Caki2 (cell line): ENCODE measurements at regions not wholly inside any gene's neighbourhood (a gene's known extent, or its start where the extent isn't known, plus 50 kb on each side); places are given as distances from the start of the nearest gene placed in this dataset.
"Not testable (repeated sequence)": the region's sequence is repeated elsewhere in the genome, so short reads cannot be mapped to it uniquely, and the experiment has no call there.

ENCODE experiments used
- DNase-seq: peaks from one replicate; pipeline ENCODE4 v3.0.0-alpha.2; 2015; ENCODE audit warnings: low read depth
- in situ Hi-C: cut with HindIII; loops from 2 replicates; pipeline ENCODE4 v1.10.0; 2016; ENCODE audit warnings: low sequenced_read_pairs, low pct_unique_long_range_greater_than_20kb, mixed read lengths

DNA sequence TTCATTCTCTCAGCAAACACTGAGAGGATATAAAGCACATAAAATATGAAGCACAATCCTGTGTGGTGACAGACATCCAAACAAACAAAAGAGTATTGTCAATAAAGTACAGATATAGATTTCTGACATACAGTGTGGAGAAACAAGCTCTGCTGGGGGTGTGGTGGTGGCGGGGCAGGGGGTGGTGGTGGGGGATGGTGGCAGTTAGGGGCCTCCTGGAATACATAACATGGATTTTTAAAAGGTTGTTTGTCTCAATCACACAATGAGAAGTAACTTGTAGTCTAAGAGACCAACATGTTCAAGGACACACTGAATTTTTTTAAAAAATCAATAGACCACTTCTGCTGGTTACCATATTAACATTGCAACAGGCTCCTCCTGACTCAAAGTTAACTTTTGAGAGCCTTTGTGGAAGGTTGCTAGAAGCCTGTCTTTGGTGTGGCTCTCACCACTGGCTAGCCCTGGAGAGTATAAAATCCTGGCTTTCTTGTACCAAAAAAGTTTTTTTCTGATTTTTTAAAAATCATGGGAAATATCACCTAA lies 1197.4 kb downstream of the SUCLG1 start:
- DNase-seq: no peak
- in situ Hi-C loops: no loop called here

DNA sequence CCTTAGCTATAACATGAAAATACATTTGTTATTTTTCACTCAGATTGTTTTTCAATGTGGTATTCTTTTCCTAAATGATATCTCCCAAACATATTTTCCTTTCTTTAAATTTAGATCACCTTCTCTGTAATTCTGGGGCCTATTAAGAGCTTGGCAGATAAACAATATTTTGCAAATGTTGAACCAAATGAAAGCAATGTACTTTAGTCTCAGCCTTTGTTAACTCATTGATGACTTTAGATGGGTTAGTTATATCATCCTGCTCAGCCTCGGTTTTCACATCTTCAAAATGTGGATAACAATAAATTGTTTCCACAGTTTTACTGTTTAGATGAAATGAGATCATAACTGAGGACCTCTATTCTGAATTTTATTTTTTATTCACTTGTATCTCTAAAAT lies 1205.2 kb downstream of the SUCLG1 start:
- in situ Hi-C loops: no loop called here
- DNase-seq: no peak

DNA sequence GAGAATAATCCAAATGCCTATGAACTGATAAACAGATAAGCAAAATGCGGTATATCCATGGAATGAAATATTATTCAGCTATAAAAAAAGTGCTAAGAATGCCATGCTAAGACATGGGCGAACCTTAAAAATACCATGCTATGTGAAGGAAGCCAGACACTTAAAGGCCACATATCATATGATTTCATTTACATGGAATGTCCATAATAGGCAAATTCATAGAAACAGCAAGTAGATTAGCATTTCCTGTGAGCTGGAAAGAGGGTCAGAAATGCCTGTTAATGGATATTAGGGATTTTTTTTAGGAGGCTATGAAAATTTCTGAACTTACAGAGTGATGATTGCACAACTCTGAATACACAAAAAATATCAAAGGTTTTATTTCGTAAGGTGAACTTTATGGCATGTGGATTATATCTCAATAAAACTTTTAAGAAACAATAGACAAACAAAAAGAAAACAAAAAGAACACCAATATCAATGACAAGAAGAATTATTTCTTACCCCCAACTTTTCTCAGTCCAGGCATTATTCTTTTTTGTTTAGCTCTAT lies 1207.7 kb downstream of the SUCLG1 start:
- in situ Hi-C loops: no loop called here
- DNase-seq: no peak

DNA sequence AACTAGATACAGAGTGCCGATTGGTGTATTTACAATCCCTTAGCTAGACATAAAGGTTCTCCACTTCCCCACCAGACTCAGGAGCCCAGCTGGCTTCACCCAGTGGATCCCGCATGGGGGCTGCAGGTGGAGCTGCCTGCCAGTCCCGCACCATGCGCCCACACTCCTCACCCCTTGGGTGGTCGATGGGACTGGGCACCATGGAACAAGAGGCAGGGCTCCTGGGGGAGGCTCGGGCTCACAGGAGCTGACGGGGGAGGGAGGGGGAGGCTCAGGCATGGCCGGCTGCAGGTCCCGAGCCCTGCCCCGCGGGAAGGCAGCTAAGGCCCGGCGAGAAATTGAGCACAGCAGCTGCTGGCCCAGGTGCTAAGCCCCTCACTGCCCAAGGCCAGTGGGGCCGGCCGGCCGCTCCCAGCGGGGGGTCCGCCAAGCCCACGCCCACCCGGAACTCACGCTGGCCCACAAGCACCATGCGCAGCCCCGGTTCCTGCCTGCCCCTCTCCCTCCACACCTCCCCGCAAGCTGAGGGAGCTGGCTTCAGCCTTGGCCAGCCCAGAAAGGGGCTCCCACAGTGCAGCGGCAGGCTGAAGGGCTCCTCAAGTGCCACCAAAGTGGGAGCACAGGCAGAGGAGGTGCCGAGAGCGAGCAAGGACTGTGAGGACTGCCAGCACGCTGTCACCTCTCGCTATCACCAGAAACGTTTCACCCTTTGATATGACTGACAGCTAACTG lies 1213.1 kb downstream of the SUCLG1 start:
- DNase-seq, in situ Hi-C loops: not testable (repeated sequence)

DNA sequence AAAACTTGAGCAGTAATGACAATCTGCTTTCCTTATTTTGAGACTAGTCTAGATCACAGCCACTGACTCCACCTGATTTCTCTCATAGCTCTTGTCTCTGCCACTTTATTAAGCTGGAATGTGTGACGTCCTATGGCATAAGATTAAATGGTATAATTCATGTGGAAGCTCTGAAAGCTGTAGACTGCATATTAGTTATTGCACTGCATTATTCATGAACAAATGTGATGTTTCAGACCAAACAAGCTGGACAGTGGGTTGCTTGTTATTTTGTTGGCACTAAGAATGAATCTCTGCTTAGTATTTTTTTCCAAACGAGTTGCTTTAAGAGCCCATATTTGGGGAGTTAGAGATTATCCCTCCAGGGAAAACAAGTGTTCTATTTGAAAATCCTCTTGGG lies 1218.5 kb downstream of the SUCLG1 start:
- in situ Hi-C loops: no loop called here
- no peak for DNase-seq

DNA sequence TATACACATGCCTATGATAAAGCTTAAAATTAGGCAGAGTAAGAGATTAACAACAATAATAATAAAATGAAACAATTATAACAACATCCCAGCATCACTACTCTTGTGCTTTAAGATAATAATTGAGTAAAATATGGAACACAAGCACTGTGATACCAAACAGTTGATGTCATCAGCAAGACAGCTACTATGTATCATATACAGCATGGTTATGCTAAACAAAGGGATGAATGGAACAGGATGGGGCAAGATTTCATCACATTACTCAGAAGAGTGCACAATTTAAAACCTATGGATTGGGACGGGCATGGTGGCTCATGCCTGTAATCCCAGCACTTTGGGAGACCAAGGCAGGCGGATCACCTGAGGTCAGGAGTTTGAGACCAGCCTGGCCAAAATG lies 1221.0 kb downstream of the SUCLG1 start:
- in situ Hi-C loops: no loop called here

DNA sequence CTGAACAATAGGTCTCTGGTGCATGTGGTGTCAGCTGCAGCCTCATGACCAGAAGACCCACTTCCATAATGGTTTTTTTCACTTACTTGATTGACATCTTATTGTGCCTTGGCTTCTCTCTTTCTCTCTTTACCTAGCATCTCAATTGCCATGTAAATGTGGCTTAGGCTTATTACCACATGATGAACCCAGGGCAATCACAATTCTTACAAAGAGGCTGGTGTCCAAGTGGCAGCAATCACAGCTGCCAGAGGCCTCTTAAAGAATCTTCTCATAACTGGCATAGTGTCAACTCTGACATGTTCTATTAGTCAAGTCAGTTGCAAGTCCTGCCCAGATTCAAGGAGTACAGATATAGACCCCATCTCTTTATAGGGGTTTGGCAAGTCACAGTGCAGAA lies 1224.8 kb downstream of the SUCLG1 start:
- no peak for DNase-seq
- in situ Hi-C loops: no loop called here

More for the DNA sequence above, 1221.0 kb downstream of the SUCLG1 start:
- no peak for DNase-seq

DNA sequence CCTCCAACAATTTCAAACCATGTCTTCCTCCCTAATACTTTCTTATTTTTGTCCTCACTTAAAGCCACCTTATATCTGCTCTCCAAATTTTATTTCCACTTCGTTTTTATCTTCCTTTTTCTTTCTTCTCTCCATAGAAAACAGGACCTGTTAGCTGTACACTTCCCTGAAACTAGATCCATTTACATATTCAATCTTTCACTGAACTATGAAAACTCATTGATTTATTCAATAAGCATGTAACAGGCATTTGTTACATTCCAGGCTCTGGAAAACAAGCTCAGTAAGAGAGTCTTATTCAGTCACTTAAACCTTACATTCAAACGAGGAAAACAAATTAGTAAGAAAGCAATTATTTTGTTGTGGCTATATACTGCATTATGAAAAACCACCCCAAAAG lies 1225.3 kb downstream of the SUCLG1 start:
- DNase-seq: no peak
- in situ Hi-C loops: no loop called here

DNA sequence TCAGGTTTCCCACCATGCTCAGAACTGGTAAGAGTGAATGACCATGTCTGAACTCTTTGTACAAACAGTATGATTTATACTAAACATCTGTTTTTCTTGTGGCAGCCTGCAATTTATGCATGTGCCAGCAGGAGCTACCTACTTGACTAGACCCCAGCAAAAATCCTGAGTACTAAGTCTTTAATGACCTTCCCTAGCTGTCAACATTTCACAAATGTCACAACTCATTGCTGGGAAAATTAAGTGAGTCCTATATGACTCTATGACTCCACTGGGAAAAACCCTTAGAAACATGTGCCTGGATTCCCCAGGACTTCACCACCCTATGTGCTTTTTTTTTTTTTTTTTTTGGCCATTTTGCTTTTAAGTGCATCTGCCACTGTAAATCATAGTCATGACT lies 1225.8 kb downstream of the SUCLG1 start:
- no peak for DNase-seq
- in situ Hi-C loops: no loop called here

DNA sequence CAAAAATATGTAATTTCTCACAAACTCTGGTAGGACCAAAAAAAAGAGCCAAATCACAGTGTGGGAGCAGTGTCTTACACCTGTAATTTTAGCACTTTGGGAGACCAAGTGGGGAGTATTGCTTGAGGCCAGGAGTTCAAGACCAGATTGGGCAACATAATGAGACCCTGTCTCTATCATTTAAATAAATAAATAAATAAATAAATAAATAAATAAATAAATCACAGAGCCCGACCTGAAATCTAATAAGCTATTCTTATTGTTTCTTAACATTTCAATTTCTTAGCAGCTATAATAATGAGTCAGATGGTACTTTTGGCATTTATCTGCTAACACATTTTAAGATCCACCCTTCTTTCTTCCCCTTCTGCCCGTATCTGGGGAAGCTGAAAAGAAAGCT lies 1229.6 kb downstream of the SUCLG1 start:
- no peak for DNase-seq
- in situ Hi-C loops: no loop called here

DNA sequence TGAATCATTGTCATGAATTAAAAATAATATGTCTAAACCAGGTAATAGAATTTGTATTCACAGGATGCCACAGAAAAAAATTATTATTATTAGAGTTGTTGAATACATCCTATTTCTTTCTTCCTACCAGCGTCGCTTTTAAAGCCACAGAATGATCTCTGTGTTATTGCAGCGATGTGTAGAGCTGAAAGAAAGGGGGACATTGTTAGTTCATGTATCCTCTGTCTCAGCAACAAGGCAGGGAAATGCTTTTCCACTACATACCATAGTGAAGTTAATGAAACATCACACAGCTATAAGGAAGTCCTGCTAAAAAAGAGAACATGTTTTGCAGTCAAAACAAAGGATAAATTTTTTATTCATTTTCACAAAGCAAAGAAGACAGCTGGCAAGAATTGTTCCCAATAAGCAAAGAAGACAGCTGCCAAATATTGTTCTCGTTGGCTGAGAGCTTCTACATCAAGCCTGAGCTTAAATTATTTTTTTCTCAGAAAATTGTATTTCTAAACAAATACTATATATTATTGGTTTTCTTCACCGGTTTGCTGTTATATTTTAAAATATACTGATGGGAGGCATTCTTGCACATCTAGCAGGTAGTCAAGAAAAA lies 1234.4 kb downstream of the SUCLG1 start:
- DNase-seq: no peak
- in situ Hi-C loops: no loop called here

DNA sequence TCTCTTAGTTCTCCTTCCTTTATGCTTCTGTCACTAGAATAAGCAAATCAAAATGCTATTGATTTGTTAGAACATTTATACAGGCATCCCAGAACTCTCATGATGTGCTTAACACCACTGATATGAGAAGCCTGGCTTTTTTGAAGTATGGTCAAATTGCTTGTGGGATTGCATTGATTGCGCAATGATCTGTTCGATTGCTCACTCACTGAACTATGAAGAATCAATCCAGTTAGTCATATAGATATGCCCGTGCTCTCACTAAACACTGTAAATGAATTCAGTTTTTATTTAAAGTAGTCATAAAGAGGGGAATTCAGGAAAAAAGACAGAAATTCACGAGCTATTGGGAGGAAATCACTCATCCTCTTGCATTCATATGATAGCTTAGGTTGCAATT lies 1237.8 kb downstream of the SUCLG1 start:
- no peak for DNase-seq
- in situ Hi-C loops: no loop called here

DNA sequence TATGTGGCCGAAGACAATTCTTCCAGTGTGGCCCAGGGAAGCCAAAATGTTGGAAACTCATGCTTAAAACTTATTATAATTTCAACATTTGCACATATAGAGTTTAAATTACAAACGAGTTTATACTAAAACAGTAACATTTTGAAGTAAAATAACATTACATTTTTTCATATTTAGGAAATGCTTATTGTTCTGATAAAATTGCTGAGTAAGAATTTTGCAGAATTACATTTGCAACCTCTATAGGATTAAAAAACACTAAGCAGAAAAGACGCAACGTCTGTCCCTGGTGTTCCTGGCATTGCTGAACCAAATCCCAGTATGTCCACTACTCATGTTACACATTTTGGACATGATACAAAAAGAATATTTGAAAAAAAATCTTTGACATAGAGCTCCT lies 1241.2 kb downstream of the SUCLG1 start:
- no peak for DNase-seq
- in situ Hi-C loops: no loop called here

DNA sequence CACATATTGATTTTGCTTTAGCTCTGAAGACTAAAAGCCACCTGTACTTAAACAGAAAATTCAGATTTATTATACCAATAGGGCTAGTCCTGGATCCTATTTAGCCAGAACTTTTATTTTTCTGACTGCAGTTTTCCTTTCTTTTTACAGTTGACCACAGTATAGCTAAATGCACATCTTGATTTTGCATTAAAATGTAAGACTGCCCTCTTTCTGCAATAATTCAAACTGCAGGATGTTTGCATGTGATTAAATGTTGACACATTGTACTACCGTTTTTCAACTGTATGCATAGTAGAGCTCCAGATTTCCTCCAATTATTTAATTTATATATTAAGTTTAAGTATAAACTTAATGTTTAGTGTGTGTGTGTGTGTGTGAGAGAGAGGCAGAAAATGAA lies 1262.9 kb downstream of the SUCLG1 start:
- in situ Hi-C loops: no loop called here
- DNase-seq: peak; percentile 21

DNA sequence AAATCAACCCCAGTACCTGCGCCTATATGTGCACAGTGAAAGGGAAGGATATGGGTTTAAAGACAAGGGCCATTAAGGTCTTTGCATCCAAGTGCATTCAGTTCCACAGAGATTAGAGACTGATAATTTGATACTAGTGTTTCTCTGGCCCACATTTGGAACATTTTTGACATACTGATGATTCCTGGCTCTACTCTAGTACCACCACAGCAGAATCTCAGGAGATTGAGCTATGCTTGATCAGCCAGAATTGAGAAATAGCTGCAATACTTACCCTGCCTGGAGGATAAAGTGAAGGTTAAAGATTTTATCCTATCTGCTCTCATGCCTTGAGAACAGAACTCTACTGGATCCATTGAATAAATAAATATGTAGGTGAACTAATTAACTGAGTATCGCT lies 1267.8 kb downstream of the SUCLG1 start:
- in situ Hi-C loops: no loop called here
- DNase-seq: no peak

DNA sequence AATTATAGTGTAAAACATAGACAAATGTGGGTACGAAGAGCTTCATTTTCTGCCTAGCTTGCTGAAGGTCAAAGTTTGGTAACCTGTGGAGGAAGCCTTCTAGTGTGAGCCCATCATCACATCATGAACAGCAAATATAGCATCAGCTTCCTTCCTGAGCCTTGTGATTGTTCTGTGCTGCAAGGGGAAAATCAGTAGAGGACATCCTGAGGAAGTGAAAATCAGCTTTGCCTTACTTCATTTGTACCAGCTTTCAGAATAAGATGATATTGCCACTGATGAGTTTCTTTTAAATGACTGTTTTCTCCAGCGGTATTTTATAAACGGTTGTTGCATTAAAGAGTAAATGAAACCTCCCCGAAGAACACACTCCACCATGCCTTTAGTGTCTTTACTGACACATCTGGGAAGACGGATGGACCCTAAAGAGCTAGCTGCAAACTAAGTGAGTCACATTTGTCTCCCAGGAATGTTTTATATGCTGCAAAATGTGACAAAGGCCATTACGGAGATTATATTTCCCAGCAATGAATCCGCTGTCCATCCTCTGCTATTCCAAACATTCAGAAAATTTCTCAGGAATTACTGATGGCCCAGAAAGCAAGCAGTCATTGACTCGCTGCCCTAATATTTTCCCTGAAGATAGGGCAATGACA lies 1272.8 kb downstream of the SUCLG1 start:
- in situ Hi-C loops: no loop called here
- DNase-seq: no peak

DNA sequence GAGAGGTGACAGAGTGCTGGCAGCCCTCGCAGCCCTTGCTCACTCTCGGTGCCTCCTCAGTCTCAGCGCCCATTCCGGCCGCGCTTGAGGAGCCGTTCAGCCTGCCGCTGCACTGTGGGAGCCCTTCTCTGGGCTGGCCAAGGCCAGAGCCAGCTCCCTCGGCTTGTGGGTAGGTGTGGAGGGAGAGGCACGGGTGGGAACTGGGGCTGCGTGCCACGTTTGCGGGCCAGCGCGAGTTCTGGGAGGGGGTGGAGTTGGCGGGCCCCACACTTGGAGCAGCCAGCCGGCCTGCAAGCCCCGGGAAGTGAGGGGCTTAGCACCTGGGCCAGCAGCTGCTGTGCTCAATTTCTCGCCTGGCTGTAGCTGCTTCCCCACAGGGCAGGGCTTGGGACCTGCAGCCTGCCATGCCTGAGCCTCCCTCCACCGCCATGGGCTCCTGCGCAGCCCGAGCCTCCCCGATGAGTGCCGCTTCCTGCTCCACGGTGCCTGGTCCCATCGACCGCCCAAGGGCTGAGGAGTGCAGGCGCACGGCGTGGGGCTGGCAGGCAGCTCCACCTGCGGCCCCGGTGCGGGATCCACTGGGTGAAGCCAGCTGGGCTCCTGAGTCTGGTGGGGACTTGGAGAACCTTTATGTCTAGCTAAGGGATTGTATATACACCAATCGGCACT lies 1278.1 kb downstream of the SUCLG1 start:
- in situ Hi-C loops, DNase-seq: not testable (repeated sequence)

DNA sequence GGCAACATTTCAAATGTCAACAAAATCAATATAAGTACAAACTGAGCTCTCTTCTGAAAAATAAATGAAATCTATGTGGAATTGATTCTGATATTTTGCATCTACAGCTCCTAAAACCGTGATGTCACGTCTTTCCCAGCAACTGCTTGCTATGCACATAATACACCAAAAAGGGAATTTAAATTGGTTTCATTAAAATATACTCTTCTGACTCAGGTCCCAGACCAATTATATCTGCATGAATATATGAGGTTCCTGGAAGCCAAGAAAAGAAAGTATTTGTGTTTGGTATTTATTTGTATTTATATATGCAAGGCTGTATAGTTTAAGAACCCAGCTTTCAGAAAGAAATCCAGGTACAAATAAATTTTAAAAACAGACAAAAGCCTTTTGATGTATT lies 1282.5 kb downstream of the SUCLG1 start:
- in situ Hi-C loops: no loop called here
- DNase-seq: no peak

DNA sequence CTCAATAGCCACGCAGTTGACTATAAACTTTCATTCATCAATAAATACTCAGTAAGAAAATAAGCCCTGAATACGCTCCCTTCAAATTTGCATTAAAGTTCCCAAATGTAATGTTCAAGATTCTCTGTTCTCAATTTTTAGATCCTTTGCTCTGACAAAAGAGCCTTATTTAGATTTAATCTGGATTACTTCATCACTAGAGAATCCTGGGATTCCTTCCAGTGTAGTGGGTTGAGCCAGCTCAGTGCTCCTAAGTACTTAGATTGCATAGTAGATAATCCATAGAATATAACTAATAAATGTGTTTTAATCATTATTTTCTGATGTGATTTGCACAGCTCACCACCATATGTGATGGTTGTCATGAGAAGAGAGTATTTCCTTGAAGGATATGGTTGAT lies 1286.2 kb downstream of the SUCLG1 start:
- DNase-seq: no peak
- in situ Hi-C loops: no loop called here
